GM21619 (cell line): ENCODE measurements at regions not wholly inside any gene's neighbourhood (a gene's known extent, or its start where the extent isn't known, plus 50 kb on each side); places are given as distances from the start of the nearest gene placed in this dataset.
"Not testable (repeated sequence)": the region's sequence is repeated elsewhere in the genome, so short reads cannot be mapped to it uniquely, and the experiment has no call there.

Source experiments
- ATAC-seq: cut with Tn5 transposase; IDR thresholded peaks from one replicate; pipeline ENCODE4 v1.9.1; 2021; ENCODE audit not compliant: unreplicated experiment

- ATAC-seq, result no peak
Measured at GRCh38 chr7:108627476-108628051, 57.9 kb downstream of the DNAJB9 start.

- no peak for ATAC-seq
Measured at GRCh38 chr7:108628678-108629077, 59.0 kb downstream of the DNAJB9 start.

- ATAC-seq, result no peak
Measured at GRCh38 chr7:108629651-108630400, 60.2 kb downstream of the DNAJB9 start.

GRCh38 chr7:108634036-108634435 lies 64.4 kb downstream of the DNAJB9 start:
- ATAC-seq, result no peak

- ATAC-seq, result no peak
Measured at GRCh38 chr7:108634535-108634934, 64.9 kb downstream of the DNAJB9 start.

GRCh38 chr7:108637049-108637621 lies 67.5 kb downstream of the DNAJB9 start:
- no peak for ATAC-seq

- no peak for ATAC-seq
Measured at GRCh38 chr7:108642126-108642525, 72.5 kb downstream of the DNAJB9 start.

GRCh38 chr7:108643136-108643535 lies 73.5 kb downstream of the DNAJB9 start:
- no peak for ATAC-seq

- ATAC-seq, result no peak
Measured at GRCh38 chr7:108648989-108649388, 79.3 kb downstream of the DNAJB9 start.

GRCh38 chr7:108650467-108650866 lies 80.8 kb downstream of the DNAJB9 start:
- no peak for ATAC-seq

- no peak for ATAC-seq
Measured at GRCh38 chr7:108652886-108653285, 83.2 kb downstream of the DNAJB9 start.

- no peak for ATAC-seq
Measured at GRCh38 chr7:108653526-108653925, 83.9 kb downstream of the DNAJB9 start.

- not testable (repeated sequence) for ATAC-seq
Measured at GRCh38 chr7:108657140-108657726, 87.6 kb downstream of the DNAJB9 start.

GRCh38 chr7:108659261-108659660 lies 89.6 kb downstream of the DNAJB9 start:
- ATAC-seq, result no peak

GRCh38 chr7:108659867-108660266 lies 90.2 kb downstream of the DNAJB9 start:
- ATAC-seq, result no peak

GRCh38 chr7:108660465-108660864 lies 90.8 kb downstream of the DNAJB9 start:
- no peak for ATAC-seq

GRCh38 chr7:108662783-108663362 lies 93.2 kb downstream of the DNAJB9 start:
- no peak for ATAC-seq

- ATAC-seq, result no peak
Measured at GRCh38 chr7:108663701-108664100, 94.0 kb downstream of the DNAJB9 start.

GRCh38 chr7:108667216-108667615 lies 97.5 kb downstream of the DNAJB9 start:
- no peak for ATAC-seq

- ATAC-seq, result no peak
Measured at GRCh38 chr7:108669958-108670357, 100.3 kb downstream of the DNAJB9 start.

- not testable (repeated sequence) for ATAC-seq
Measured at GRCh38 chr7:108673699-108674098, 104.0 kb downstream of the DNAJB9 start.

- no peak for ATAC-seq
Measured at GRCh38 chr7:108684629-108685028, 115.0 kb downstream of the DNAJB9 start.
